DOHH2 (cell line): ENCODE measurements at regions not wholly inside any gene's neighbourhood (a gene's known extent, or its start where the extent isn't known, plus 50 kb on each side); places are given as distances from the start of the nearest gene placed in this dataset.

Source experiments
- EZH2phosphoT487 ChIP-seq: fragments of 200-600 bp; sonication (generic); IDR thresholded peaks from 2 replicates; pipeline ENCODE4 v1.6.1; 2017; ENCODE audit warnings: borderline replicate concordance, mild to moderate bottlenecking, antibody characterized with exemption, low read length, moderate library complexity, mixed read lengths
- TF ChIP-seq, protein P1 (sequence below): fragments of 200-600 bp; sonication (generic); IDR thresholded peaks from one replicate; pipeline ENCODE4 v1.5.1; 2014; ENCODE audit warnings: antibody characterized with exemption, mild to moderate bottlenecking, low read depth, low read length; ENCODE audit not compliant: poor library complexity, severe bottlenecking

DNA sequence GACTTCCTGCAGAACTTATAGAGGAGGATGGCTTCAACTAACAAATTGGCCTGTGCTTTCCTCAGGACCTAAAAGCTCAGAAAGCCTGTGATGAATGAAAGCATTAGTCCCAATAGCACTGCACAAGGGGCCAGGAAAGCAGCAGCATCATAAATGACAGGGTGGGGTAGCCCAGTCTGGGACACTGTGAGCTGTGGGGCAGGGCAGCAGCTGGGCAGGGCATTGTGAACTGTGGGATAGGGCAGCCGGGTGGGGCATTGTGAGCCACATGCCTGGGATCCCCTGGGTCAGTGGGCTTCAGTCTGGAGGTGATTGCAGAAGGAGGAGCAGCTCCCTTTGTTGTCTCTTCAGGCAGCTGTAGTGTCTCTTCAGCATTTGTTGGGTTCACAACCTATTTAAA lies 1276.8 kb downstream of the UQCRFS1 start:
- TF ChIP-seq, protein P1, sequence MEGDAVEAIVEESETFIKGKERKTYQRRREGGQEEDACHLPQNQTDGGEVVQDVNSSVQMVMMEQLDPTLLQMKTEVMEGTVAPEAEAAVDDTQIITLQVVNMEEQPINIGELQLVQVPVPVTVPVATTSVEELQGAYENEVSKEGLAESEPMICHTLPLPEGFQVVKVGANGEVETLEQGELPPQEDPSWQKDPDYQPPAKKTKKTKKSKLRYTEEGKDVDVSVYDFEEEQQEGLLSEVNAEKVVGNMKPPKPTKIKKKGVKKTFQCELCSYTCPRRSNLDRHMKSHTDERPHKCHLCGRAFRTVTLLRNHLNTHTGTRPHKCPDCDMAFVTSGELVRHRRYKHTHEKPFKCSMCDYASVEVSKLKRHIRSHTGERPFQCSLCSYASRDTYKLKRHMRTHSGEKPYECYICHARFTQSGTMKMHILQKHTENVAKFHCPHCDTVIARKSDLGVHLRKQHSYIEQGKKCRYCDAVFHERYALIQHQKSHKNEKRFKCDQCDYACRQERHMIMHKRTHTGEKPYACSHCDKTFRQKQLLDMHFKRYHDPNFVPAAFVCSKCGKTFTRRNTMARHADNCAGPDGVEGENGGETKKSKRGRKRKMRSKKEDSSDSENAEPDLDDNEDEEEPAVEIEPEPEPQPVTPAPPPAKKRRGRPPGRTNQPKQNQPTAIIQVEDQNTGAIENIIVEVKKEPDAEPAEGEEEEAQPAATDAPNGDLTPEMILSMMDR: no peak
- TF ChIP-seq EZH2phosphoT487: no peak
